ENCODE measurements at regions not wholly inside any gene's neighbourhood (a gene's known extent, or its start where the extent isn't known, plus 50 kb on each side); places are given as distances from the start of the nearest gene placed in this dataset.
"Not testable (repeated sequence)": the region's sequence is repeated elsewhere in the genome, so short reads cannot be mapped to it uniquely, and the experiment has no call there.

DNA sequence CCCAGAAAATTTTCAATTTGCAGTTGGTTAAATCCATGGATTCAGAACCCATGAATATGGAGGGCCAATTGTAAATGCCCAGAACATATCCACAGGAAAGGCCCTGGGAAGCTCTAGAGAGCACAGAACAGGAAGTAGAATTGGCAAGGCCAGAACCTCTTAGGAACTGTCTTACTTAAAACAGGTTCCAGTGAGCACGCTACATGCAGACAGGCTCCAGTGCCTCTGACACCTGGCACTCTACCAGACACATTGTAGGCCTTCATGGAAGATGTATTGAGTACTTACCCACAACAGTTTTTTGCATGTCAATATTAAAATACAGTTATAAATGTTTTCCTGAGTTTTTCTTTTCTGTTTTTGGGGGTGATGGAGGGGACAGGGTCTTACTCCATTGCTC, 188.2 kb upstream of the FRMD6 start:
- Histone ChIP-seq H3K4me1 (ENCODE audit: control insufficient read depth, insufficient read depth, low read length) (peaks cover 15% of the 10 kb centered on the region), H3K36me3 (ENCODE audit: insufficient read depth, low read length) (no peaks in the 10 kb centered on the region), H3K4me2 (ENCODE audit: low read length) (no peak overlapping the region), H3K27me3 (ENCODE audit: control insufficient read depth, insufficient read depth, low read length) (no peaks in the 10 kb centered on the region), H3K4me3 (ENCODE audit: low read length) (no peak overlapping the region), H3K9me3 (replicated peaks; ENCODE audit: low read length) (no peaks in the 10 kb centered on the region), H3K9ac (ENCODE audit: low read depth, low read length) (no peak overlapping the region)

GRCh38 chr14:51464411-51464810, 187.3 kb upstream of the FRMD6 start:
- H3K4me3 ChIP-seq (ENCODE audit: low read length), result no peak overlapping the region
- H3K36me3 ChIP-seq (ENCODE audit: insufficient read depth, low read length), result no peaks in the 10 kb centered on the region
- H3K9ac ChIP-seq (ENCODE audit: low read depth, low read length), result no peak overlapping the region
- H3K9me3 ChIP-seq (replicated peaks; ENCODE audit: low read length), result no peaks in the 10 kb centered on the region
- no peak overlapping the region for H3K4me2 ChIP-seq (ENCODE audit: low read length)
- no peaks in the 10 kb centered on the region for H3K27me3 ChIP-seq (ENCODE audit: control insufficient read depth, insufficient read depth, low read length)
- H3K4me1 ChIP-seq (ENCODE audit: control insufficient read depth, insufficient read depth, low read length), result peaks cover 7% of the 10 kb centered on the region

GRCh38 chr14:51465486-51465885, 186.2 kb upstream of the FRMD6 start:
- Histone ChIP-seq H3K4me3 (ENCODE audit: low read length) (no peak overlapping the region), H3K27me3 (ENCODE audit: control insufficient read depth, insufficient read depth, low read length) (no peaks in the 10 kb centered on the region), H3K9ac (ENCODE audit: low read depth, low read length) (no peak overlapping the region), H3K4me2 (ENCODE audit: low read length) (no peak overlapping the region), H3K9me3 (replicated peaks; ENCODE audit: low read length) (no peaks in the 10 kb centered on the region), H3K4me1 (ENCODE audit: control insufficient read depth, insufficient read depth, low read length) (no peaks in the 10 kb centered on the region), H3K36me3 (ENCODE audit: insufficient read depth, low read length) (no peaks in the 10 kb centered on the region)

DNA sequence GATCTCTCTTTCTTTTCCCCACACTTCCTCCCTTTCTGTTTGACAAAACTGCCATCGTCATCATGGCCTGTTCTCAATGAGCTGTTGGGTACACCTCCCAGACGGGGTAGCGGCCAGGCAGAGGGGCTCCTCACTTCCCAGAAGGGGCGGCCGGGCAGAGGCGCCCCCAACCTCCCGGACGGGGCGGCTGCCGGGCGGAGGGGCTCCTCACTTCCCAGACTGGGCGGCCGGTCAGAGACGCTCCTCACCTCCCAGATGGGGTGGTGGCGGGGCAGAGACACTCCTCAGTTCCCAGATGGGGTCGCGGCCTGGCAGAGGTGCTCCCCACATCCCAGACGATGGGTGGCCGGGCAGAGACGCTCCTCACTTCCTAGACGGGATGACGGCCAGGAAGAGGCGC, 184.3 kb upstream of the FRMD6 start:
- H3K36me3 ChIP-seq (ENCODE audit: insufficient read depth, low read length); H3K9ac ChIP-seq (ENCODE audit: low read depth, low read length); H3K4me3 ChIP-seq (ENCODE audit: low read length); H3K4me1 ChIP-seq (ENCODE audit: control insufficient read depth, insufficient read depth, low read length); H3K4me2 ChIP-seq (ENCODE audit: low read length); H3K9me3 ChIP-seq (replicated peaks; ENCODE audit: low read length); H3K27me3 ChIP-seq (ENCODE audit: control insufficient read depth, insufficient read depth, low read length): not testable (repeated sequence)

- H3K27me3 ChIP-seq (ENCODE audit: control insufficient read depth, insufficient read depth, low read length), result no peaks in the 10 kb centered on the region
- no peak overlapping the region for H3K4me2 ChIP-seq (ENCODE audit: low read length)
- no peaks in the 10 kb centered on the region for H3K9me3 ChIP-seq (replicated peaks; ENCODE audit: low read length)
- H3K4me3 ChIP-seq (ENCODE audit: low read length), result no peak overlapping the region
- peaks cover 4% of the 10 kb centered on the region for H3K4me1 ChIP-seq (ENCODE audit: control insufficient read depth, insufficient read depth, low read length)
- no peaks in the 10 kb centered on the region for H3K36me3 ChIP-seq (ENCODE audit: insufficient read depth, low read length)
- no peak overlapping the region for H3K9ac ChIP-seq (ENCODE audit: low read depth, low read length)
Observed at GRCh38 chr14:51468523-51468922, 183.2 kb upstream of the FRMD6 start.

GRCh38 chr14:51472881-51473280, 178.8 kb upstream of the FRMD6 start:
- Histone ChIP-seq H3K4me1 (ENCODE audit: control insufficient read depth, insufficient read depth, low read length) (peaks cover 19% of the 10 kb centered on the region), H3K27me3 (ENCODE audit: control insufficient read depth, insufficient read depth, low read length) (no peaks in the 10 kb centered on the region), H3K4me2 (ENCODE audit: low read length) (no peak overlapping the region), H3K4me3 (ENCODE audit: low read length) (no peak overlapping the region), H3K36me3 (ENCODE audit: insufficient read depth, low read length) (no peaks in the 10 kb centered on the region), H3K9me3 (replicated peaks; ENCODE audit: low read length) (no peaks in the 10 kb centered on the region), H3K9ac (ENCODE audit: low read depth, low read length) (no peak overlapping the region)

DNA sequence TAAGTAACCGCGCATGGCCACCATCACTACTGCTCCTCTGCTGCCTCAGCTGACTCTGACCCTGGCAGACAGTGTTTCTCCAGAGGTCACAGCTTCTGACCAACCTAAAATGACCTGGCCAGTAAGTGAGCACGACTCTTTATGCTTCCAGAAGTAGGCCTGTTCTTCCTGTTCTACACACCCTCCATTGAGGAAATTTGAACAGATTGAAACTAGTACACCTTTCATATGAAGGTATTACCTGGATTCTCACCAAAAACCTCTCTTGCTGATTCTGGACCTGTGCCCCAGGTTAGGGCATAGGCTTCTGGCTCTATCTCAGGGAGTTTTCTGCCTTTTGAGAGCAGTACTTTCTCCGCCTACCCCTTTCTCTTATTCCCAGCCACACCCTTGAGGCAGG, 178.4 kb upstream of the FRMD6 start:
- H3K4me3 ChIP-seq (ENCODE audit: low read length), result no peak overlapping the region
- H3K36me3 ChIP-seq (ENCODE audit: insufficient read depth, low read length), result no peaks in the 10 kb centered on the region
- H3K4me2 ChIP-seq (ENCODE audit: low read length), result no peak overlapping the region
- no peaks in the 10 kb centered on the region for H3K27me3 ChIP-seq (ENCODE audit: control insufficient read depth, insufficient read depth, low read length)
- H3K9me3 ChIP-seq (replicated peaks; ENCODE audit: low read length), result no peaks in the 10 kb centered on the region
- H3K9ac ChIP-seq (ENCODE audit: low read depth, low read length), result no peak overlapping the region
- peaks cover 19% of the 10 kb centered on the region for H3K4me1 ChIP-seq (ENCODE audit: control insufficient read depth, insufficient read depth, low read length)

GRCh38 chr14:51473808-51474565, 177.7 kb upstream of the FRMD6 start:
- Histone ChIP-seq H3K4me2 (ENCODE audit: low read length) (no peak overlapping the region), H3K9ac (ENCODE audit: low read depth, low read length) (no peak overlapping the region), H3K36me3 (ENCODE audit: insufficient read depth, low read length) (no peaks in the 10 kb centered on the region), H3K4me1 (ENCODE audit: control insufficient read depth, insufficient read depth, low read length) (peaks cover 19% of the 10 kb centered on the region), H3K4me3 (ENCODE audit: low read length) (no peak overlapping the region), H3K27me3 (ENCODE audit: control insufficient read depth, insufficient read depth, low read length) (no peaks in the 10 kb centered on the region), H3K9me3 (replicated peaks; ENCODE audit: low read length) (no peaks in the 10 kb centered on the region)

GRCh38 chr14:51474854-51475253, 176.9 kb upstream of the FRMD6 start:
- no peak overlapping the region for H3K9ac ChIP-seq (ENCODE audit: low read depth, low read length)
- H3K36me3 ChIP-seq (ENCODE audit: insufficient read depth, low read length), result no peaks in the 10 kb centered on the region
- H3K4me3 ChIP-seq (ENCODE audit: low read length), result no peak overlapping the region
- peaks cover 23% of the 10 kb centered on the region for H3K4me1 ChIP-seq (ENCODE audit: control insufficient read depth, insufficient read depth, low read length)
- no peak overlapping the region for H3K4me2 ChIP-seq (ENCODE audit: low read length)
- no peaks in the 10 kb centered on the region for H3K9me3 ChIP-seq (replicated peaks; ENCODE audit: low read length)
- no peaks in the 10 kb centered on the region for H3K27me3 ChIP-seq (ENCODE audit: control insufficient read depth, insufficient read depth, low read length)

DNA sequence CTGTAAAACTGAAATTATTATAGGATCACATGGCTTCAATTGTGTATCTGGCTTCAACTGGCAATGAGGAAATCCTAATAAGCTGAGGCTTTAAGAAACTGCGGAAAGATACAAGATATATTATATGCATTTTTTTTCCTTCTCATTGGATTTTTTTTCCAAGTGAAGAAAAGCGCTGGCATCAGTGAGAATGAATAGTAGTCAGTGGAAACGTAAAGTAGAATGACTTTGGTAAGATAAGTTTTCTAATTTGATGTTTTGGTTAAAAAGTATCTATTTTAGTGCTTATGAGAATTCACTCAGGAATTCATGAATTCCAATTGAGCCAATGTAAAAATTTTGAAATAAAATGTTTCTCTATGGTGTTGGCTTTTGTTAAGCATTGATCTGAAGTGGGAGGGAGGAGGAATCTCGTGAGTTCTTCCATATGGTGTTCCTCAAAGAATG, 173.5 kb upstream of the FRMD6 start:
- H3K36me3 ChIP-seq (ENCODE audit: insufficient read depth, low read length), result no peaks in the 10 kb centered on the region
- no peak overlapping the region for H3K9ac ChIP-seq (ENCODE audit: low read depth, low read length)
- H3K4me1 ChIP-seq (ENCODE audit: control insufficient read depth, insufficient read depth, low read length), result peaks cover 21% of the 10 kb centered on the region
- no peak overlapping the region for H3K4me3 ChIP-seq (ENCODE audit: low read length)
- H3K9me3 ChIP-seq (replicated peaks; ENCODE audit: low read length), result no peaks in the 10 kb centered on the region
- H3K4me2 ChIP-seq (ENCODE audit: low read length), result no peak overlapping the region
- H3K27me3 ChIP-seq (ENCODE audit: control insufficient read depth, insufficient read depth, low read length), result no peaks in the 10 kb centered on the region

- Histone ChIP-seq H3K27me3 (ENCODE audit: control insufficient read depth, insufficient read depth, low read length) (no peaks in the 10 kb centered on the region), H3K4me3 (ENCODE audit: low read length) (no peak overlapping the region), H3K9me3 (replicated peaks; ENCODE audit: low read length) (no peaks in the 10 kb centered on the region), H3K9ac (ENCODE audit: low read depth, low read length) (no peak overlapping the region), H3K4me2 (ENCODE audit: low read length) (no peak overlapping the region), H3K36me3 (ENCODE audit: insufficient read depth, low read length) (no peaks in the 10 kb centered on the region), H3K4me1 (ENCODE audit: control insufficient read depth, insufficient read depth, low read length) (peaks cover 6% of the 10 kb centered on the region)
Observed at GRCh38 chr14:51479584-51480325, 172.0 kb upstream of the FRMD6 start.

DNA sequence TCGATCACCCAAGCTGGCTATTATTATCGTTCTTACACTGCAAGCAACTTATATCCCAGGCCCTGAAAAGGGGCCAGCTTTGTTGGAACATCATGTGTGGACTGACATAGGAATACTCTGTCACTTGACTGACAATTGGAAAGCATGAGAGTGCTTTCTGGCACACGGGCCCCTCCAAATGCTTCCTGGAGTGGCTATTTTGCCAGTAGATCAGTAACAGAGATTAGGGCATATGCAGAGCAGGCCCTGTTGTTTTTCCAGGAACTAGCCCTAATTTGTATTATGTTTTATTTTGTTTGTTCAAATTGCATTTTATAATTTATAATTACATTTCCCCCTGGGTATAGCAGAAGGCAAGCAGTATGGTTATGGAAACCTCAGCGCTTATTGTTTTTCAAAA, 170.1 kb upstream of the FRMD6 start:
- Histone ChIP-seq H3K9me3 (replicated peaks; ENCODE audit: low read length) (no peaks in the 10 kb centered on the region), H3K4me3 (ENCODE audit: low read length) (no peak overlapping the region), H3K4me1 (ENCODE audit: control insufficient read depth, insufficient read depth, low read length) (peaks cover 3% of the 10 kb centered on the region), H3K27me3 (ENCODE audit: control insufficient read depth, insufficient read depth, low read length) (no peaks in the 10 kb centered on the region), H3K36me3 (ENCODE audit: insufficient read depth, low read length) (no peaks in the 10 kb centered on the region), H3K4me2 (ENCODE audit: low read length) (no peak overlapping the region), H3K9ac (ENCODE audit: low read depth, low read length) (no peak overlapping the region)
